ENCODE measurements at regions not wholly inside any gene's neighbourhood (a gene's known extent, or its start where the extent isn't known, plus 50 kb on each side); places are given as distances from the start of the nearest gene placed in this dataset.

GRCh38 chr9:20256284-20256948, 365.9 kb downstream of the MLLT3 start:
- TF ChIP-seq, protein P1, sequence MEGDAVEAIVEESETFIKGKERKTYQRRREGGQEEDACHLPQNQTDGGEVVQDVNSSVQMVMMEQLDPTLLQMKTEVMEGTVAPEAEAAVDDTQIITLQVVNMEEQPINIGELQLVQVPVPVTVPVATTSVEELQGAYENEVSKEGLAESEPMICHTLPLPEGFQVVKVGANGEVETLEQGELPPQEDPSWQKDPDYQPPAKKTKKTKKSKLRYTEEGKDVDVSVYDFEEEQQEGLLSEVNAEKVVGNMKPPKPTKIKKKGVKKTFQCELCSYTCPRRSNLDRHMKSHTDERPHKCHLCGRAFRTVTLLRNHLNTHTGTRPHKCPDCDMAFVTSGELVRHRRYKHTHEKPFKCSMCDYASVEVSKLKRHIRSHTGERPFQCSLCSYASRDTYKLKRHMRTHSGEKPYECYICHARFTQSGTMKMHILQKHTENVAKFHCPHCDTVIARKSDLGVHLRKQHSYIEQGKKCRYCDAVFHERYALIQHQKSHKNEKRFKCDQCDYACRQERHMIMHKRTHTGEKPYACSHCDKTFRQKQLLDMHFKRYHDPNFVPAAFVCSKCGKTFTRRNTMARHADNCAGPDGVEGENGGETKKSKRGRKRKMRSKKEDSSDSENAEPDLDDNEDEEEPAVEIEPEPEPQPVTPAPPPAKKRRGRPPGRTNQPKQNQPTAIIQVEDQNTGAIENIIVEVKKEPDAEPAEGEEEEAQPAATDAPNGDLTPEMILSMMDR (IDR thresholded peaks at IDR 0.05), result no peak
- TF ChIP-seq EZH2 (IDR thresholded peaks at IDR 0.05) (no peak), EZH2phosphoT487 (IDR thresholded peaks at IDR 0.05) (no peak)

All from neural progenitor cell (in vitro differentiated cells).